GM12864 (cell line): ENCODE measurements at regions not wholly inside any gene's neighbourhood (a gene's known extent, or its start where the extent isn't known, plus 50 kb on each side); places are given as distances from the start of the nearest gene placed in this dataset.

Experiments
- DNase-seq: peaks from one replicate; pipeline ENCODE4 v3.0.0-alpha.2; 2011; ENCODE audit warnings: low read depth
- H3K4me3 ChIP-seq: 2 replicates; pipeline ENCODE4 v1.5.1; 2011; ENCODE audit warnings: mild to moderate bottlenecking, low read depth, low read length, control low read depth
- TF ChIP-seq, protein P1 (sequence below): IDR thresholded peaks from 2 replicates; pipeline ENCODE4 v1.5.1; 2011; ENCODE audit warnings: low read depth, mild to moderate bottlenecking, moderate library complexity, low read length, control low read depth, inconsistent platforms; ENCODE audit errors: missing control alignments

DNA sequence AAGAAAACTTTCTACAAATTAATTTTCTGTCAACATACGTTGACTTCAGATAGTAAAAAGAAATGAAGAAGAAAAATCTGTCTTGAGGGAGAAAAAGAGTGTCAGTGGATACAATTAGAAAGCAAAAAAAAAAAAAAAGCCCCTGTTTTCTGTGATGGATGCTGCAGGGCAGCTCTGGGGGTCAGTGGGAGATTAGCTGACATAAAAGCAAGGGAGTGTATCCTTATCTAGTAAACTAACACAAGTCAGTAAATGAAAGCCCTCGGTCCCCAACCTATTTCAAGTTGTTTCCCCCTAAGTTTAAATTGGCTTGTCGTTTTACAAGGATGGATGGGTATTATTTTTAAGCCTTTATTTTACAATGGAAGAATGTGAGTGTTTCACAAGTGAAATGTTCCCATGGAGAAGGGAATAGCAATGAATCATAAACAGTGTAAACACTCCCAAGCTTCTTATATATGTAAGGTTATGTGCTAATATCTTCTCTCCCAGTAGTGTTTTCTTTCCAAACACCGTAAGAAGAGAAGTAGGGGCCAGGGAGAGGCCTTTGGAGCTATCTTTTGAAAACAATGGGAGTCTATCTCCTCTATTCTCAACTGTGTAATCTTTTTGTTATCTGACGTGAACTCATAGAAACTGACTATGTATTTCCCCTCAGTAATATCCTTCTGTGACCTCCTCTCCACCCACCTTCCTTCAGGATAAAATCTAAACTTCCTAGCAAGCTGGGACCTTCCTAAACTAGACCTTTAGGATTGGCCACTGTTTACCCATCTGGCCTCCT is 347.7 kb downstream of the FBXO8 start:
- TF ChIP-seq, protein P1, sequence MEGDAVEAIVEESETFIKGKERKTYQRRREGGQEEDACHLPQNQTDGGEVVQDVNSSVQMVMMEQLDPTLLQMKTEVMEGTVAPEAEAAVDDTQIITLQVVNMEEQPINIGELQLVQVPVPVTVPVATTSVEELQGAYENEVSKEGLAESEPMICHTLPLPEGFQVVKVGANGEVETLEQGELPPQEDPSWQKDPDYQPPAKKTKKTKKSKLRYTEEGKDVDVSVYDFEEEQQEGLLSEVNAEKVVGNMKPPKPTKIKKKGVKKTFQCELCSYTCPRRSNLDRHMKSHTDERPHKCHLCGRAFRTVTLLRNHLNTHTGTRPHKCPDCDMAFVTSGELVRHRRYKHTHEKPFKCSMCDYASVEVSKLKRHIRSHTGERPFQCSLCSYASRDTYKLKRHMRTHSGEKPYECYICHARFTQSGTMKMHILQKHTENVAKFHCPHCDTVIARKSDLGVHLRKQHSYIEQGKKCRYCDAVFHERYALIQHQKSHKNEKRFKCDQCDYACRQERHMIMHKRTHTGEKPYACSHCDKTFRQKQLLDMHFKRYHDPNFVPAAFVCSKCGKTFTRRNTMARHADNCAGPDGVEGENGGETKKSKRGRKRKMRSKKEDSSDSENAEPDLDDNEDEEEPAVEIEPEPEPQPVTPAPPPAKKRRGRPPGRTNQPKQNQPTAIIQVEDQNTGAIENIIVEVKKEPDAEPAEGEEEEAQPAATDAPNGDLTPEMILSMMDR = no peak
- no peak for DNase-seq
- no peak overlapping the region for H3K4me3 ChIP-seq

- TF ChIP-seq, protein P1 = no peak
These were observed 348.4 kb downstream of the FBXO8 start for GRCh38 chr4:173934933-173935620.

DNA sequence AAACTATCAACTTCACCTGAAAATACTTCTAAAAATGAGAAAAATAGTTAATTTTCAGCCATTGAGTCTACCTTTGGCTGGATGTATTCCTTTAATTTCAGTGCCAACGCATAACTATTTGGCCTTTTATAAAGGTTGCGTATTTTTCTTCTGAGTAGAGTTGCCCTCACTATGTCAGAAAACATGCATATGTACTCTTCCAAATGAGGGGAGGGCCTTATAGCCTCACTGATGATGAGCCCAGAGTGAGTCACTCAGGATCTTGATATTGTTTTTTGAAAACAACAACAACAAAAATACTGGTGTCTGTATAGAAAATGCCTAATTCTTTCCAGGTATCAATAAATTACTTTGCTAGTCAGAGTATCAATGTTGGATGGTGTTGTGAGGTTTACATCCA is 349.3 kb downstream of the FBXO8 start:
- no peak for DNase-seq
- no peak overlapping the region for H3K4me3 ChIP-seq
- TF ChIP-seq, protein P1 = no peak

More at GRCh38 chr4:173934933-173935620, 348.4 kb downstream of the FBXO8 start:
- no peak overlapping the region for H3K4me3 ChIP-seq
- DNase-seq = no peak

GRCh38 chr4:173932701-173933100 is 350.8 kb downstream of the FBXO8 start:
- no peak for DNase-seq
- no peak overlapping the region for H3K4me3 ChIP-seq

GRCh38 chr4:173930329-173930967 is 353.0 kb downstream of the FBXO8 start:
- DNase-seq = no peak
- TF ChIP-seq, protein P1 = no peak
- H3K4me3 ChIP-seq = no peak overlapping the region

More at GRCh38 chr4:173932701-173933100, 350.8 kb downstream of the FBXO8 start:
- TF ChIP-seq, protein P1 = no peak

DNA sequence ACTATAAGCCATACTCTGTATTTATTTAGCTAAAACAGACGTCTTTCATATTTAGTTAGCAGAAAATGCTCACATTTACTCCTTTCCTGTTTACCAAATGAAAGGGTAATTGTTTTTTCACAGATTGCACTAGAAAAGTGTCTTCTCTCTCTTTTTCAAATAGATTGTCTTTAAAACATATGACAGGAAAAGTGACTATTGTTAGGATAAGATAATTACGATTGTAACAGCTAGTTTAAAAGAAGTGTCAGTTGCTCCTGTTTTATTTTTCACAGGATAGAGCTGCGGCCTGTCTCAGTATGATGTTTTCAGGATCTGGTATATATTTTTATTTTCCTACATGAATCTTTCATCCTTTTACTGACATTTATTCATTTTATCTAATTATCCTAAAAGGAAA is 353.5 kb downstream of the FBXO8 start:
- no peak for DNase-seq
- TF ChIP-seq, protein P1 = no peak
- H3K4me3 ChIP-seq = no peak overlapping the region
